RWPE1 (cell line): ENCODE measurements at regions not wholly inside any gene's neighbourhood (a gene's known extent, or its start where the extent isn't known, plus 50 kb on each side); places are given as distances from the start of the nearest gene placed in this dataset.

Experiments
- CTCF ChIA-PET: fragments of 350-600 bp; sonication (Branson Sonifier 250); formaldehyde crosslinking; extraction: SDS; loops from one replicate; lab custom pipeline; 2021; lab: Yijun Ruan, JAX
- POLR2A ChIA-PET: fragments of 400-600 bp; formaldehyde crosslinking; extraction: SDS; loops from one replicate; lab custom pipeline; 2020; ENCODE audit warnings: antibody characterized with exemption; ENCODE audit not compliant: low non-redundant PET; lab: Yijun Ruan, JAX
- DNase-seq: peaks from one replicate; pipeline ENCODE4 v3.0.0; 2012; ENCODE audit warnings: low spot score
- H3K27ac ChIP-seq: fragments of 450-650 bp; 2 replicates; pipeline ENCODE4 v1.5.1; 2017
- CTCF ChIP-seq: fragments of 450-650 bp; conservative IDR thresholded peaks from 2 replicates; pipeline ENCODE4 v1.5.1; 2017; ENCODE audit warnings: low read depth, mild to moderate bottlenecking

- CTCF ChIA-PET: interaction anchor here (0.6 to 1.0 kb wide), 7 partner anchors 15 to 659 kb away, joined by 4 to 7 read pairs (median 5); no protein-coding TSS in a partner anchor
- POLR2A ChIA-PET: no interaction called here
- TF ChIP-seq CTCF: peak; percentile 96
- DNase-seq: peak; percentile 84
- no peak overlapping the region for H3K27ac ChIP-seq
These were observed 127.4 kb downstream of the BARX1 start for GRCh38 chr9:93827545-93828330.

GRCh38 chr9:93826905-93827544, 128.1 kb downstream of the BARX1 start:
- POLR2A ChIA-PET: no interaction called here
- no peak overlapping the region for H3K27ac ChIP-seq
- DNase-seq: no peak
- no peak for TF ChIP-seq CTCF
- CTCF ChIA-PET: interaction anchor here (0.6 to 1.0 kb wide), 2 partner anchors 19 to 21 kb away, joined by 5 to 7 read pairs; no protein-coding TSS in a partner anchor

GRCh38 chr9:93826209-93826608, 128.9 kb downstream of the BARX1 start:
- ChIA-PET CTCF (no interaction called here), POLR2A (no interaction called here)
- TF ChIP-seq CTCF: peak; percentile 34
- H3K27ac ChIP-seq: no peak overlapping the region
- DNase-seq: no peak

- POLR2A ChIA-PET: interaction anchor here (0.6 kb wide), 1 partner anchor 136 kb away, joined by 10 read pairs; no protein-coding TSS in a partner anchor
- DNase-seq: no peak
These were observed 129.6 kb downstream of the BARX1 start for GRCh38 chr9:93825348-93826115.

GRCh38 chr9:93824386-93825294, 130.5 kb downstream of the BARX1 start:
- CTCF ChIA-PET: interaction anchor here (0.6 kb wide), 1 partner anchor 68 kb away, joined by 3 read pairs; no protein-coding TSS in a partner anchor
- POLR2A ChIA-PET: interaction anchor here (0.6 kb wide), 1 partner anchor 137 kb away, joined by 10 read pairs; no protein-coding TSS in a partner anchor
- H3K27ac ChIP-seq: no peak overlapping the region
- TF ChIP-seq CTCF: no peak
- DNase-seq: no peak

More at GRCh38 chr9:93825348-93826115, 129.6 kb downstream of the BARX1 start:
- CTCF ChIA-PET: interaction anchor here (0.6 kb wide), 1 partner anchor 69 kb away, joined by 3 read pairs; no protein-coding TSS in a partner anchor
- no peak overlapping the region for H3K27ac ChIP-seq
- no peak for TF ChIP-seq CTCF
